Esophagus muscularis mucosa (tissue), 4 donors: ENCODE measurements at regions not wholly inside any gene's neighbourhood (a gene's known extent, or its start where the extent isn't known, plus 50 kb on each side); places are given as distances from the start of the nearest gene placed in this dataset.

Experiments
- DNase-seq: peaks from one replicate; pipeline ENCODE4 v3.0.0-alpha.2; 2017; ENCODE audit errors: extremely low spot score
- H3K27ac ChIP-seq, 4 donors: fragments of 200-600 bp; sonication (generic); replicated peaks in 1 of 4; 1 replicate in 3 of 4; 2 replicates in 1 of 4; pipeline ENCODE4 v1.5.1; 2016 to 2019; ENCODE audit warnings: mild to moderate bottlenecking in 1 of 4
- H3K27me3 ChIP-seq, 4 donors: fragments of 200-600 bp; sonication (generic); one replicate each; pipeline versions ENCODE4 v1.5.1 to v1.6.0; 2016 to 2019
- H3K36me3 ChIP-seq, 4 donors: fragments of 200-600 bp; sonication (generic); one replicate each; pipeline ENCODE4 v1.5.1; 2016 to 2019
- H3K4me1 ChIP-seq, 4 donors: fragments of 200-600 bp; sonication (generic); one replicate each; pipeline ENCODE4 v1.5.1; 2016 to 2019
- H3K4me3 ChIP-seq, 4 donors: fragments of 200-600 bp; sonication (generic); 1 replicate in 2 of 4; 2 replicates in 2 of 4; pipeline ENCODE4 v1.5.1; 2016 to 2019; ENCODE audit warnings: mild to moderate bottlenecking in 4 of 4, moderate library complexity in 1 of 4
- H3K9me3 ChIP-seq, 4 donors: fragments of 200-600 bp; sonication (generic); 1 replicate in 3 of 4; 2 replicates in 1 of 4; pipeline ENCODE4 v1.5.1; 2016 to 2019
- EP300 ChIP-seq: sonication (generic); formaldehyde crosslinking; IDR thresholded peaks from one replicate; pipeline ENCODE4 v1.6.1; 2017; ENCODE audit warnings: antibody characterized with exemption
- POLR2A ChIP-seq: fragments of 450-650 bp; IDR thresholded peaks from one replicate; pipeline ENCODE4 v1.6.1; 2017; ENCODE audit warnings: antibody characterized with exemption, moderate library complexity, mild to moderate bottlenecking, low read depth
- POLR2AphosphoS5 ChIP-seq, 2 donors: sonication (generic); formaldehyde crosslinking; IDR thresholded peaks; one replicate each; pipeline ENCODE4 v1.6.1; 2017; ENCODE audit warnings: antibody characterized with exemption in 2 of 2
- WGBS: methylation state at CpG from one replicate; pipeline ENCODE4 v1.1.5; 2018; 5-methylcytosine and 5-hydroxymethylcytosine counted together
- intact Hi-C: fragments of 100-400 bp; cut with DNase I; formaldehyde crosslinking; loops from one replicate; pipeline ENCODE4 v1.15.1; 2023
- TF ChIP-seq, protein P1 (sequence below), 3 experiments: fragments of 200-600 bp in 2 of 3; fragments of 450-650 bp in 1 of 3; sonication (generic) in 2 of 3; IDR thresholded peaks; one replicate each; pipeline ENCODE4 v1.5.1; 2017 to 2019; ENCODE audit warnings: antibody characterized with exemption in 3 of 3, mild to moderate bottlenecking in 2 of 3, moderate library complexity in 1 of 3

GRCh38 chr1:189274267-189274666 lies 1203.4 kb downstream of the BRINP3 start:
- Histone ChIP-seq H3K36me3 (no peaks in the 10 kb centered on the region), H3K9me3 (peaks cover 0 to 13% (median 9%) of the 10 kb centered on the region in 4 donors), H3K27me3 (no peaks in the 10 kb centered on the region), H3K4me1 (peaks cover 0 to 24% (median 12%) of the 10 kb centered on the region in 4 donors), H3K27ac (no peak overlapping the region), H3K4me3 (no peak overlapping the region)
- no peak for TF ChIP-seq EP300
- no peak for TF ChIP-seq POLR2A
- TF ChIP-seq POLR2AphosphoS5 (IDR thresholded peaks at IDR 0.05): no peak
- TF ChIP-seq, protein P1, sequence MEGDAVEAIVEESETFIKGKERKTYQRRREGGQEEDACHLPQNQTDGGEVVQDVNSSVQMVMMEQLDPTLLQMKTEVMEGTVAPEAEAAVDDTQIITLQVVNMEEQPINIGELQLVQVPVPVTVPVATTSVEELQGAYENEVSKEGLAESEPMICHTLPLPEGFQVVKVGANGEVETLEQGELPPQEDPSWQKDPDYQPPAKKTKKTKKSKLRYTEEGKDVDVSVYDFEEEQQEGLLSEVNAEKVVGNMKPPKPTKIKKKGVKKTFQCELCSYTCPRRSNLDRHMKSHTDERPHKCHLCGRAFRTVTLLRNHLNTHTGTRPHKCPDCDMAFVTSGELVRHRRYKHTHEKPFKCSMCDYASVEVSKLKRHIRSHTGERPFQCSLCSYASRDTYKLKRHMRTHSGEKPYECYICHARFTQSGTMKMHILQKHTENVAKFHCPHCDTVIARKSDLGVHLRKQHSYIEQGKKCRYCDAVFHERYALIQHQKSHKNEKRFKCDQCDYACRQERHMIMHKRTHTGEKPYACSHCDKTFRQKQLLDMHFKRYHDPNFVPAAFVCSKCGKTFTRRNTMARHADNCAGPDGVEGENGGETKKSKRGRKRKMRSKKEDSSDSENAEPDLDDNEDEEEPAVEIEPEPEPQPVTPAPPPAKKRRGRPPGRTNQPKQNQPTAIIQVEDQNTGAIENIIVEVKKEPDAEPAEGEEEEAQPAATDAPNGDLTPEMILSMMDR (IDR thresholded peaks at IDR 0.05): no peak
- 97% methylated on average over 1 of the region's 1 CpG for WGBS
- intact Hi-C loops: no loop called here
- no peak for DNase-seq

GRCh38 chr1:189275796-189276195 lies 1201.9 kb downstream of the BRINP3 start:
- intact Hi-C loops: no loop called here
- DNase-seq: no peak
- 36% methylated on average over 1 of the region's 1 CpG for WGBS

GRCh38 chr1:189289346-189289745 lies 1188.3 kb downstream of the BRINP3 start:
- Histone ChIP-seq H3K4me3 (no peak overlapping the region), H3K9me3 (no peaks in the 10 kb centered on the region), H3K36me3 (no peaks in the 10 kb centered on the region), H3K27ac (no peak overlapping the region), H3K4me1 (peaks cover 0 to 7% (median 0%) of the 10 kb centered on the region in 4 donors), H3K27me3 (no peaks in the 10 kb centered on the region)
- no peak for TF ChIP-seq POLR2A
- TF ChIP-seq, protein P1 (IDR thresholded peaks at IDR 0.05): no peak
- no peak for TF ChIP-seq EP300
- no peak for TF ChIP-seq POLR2AphosphoS5 (IDR thresholded peaks at IDR 0.05)
- DNase-seq: no peak
- WGBS: 79% methylated on average over 3 of the region's 3 CpGs
- intact Hi-C loops: no loop called here

More at GRCh38 chr1:189275796-189276195, 1201.9 kb downstream of the BRINP3 start:
- H3K4me1 ChIP-seq: peaks cover 0 to 24% (median 12%) of the 10 kb centered on the region in 4 donors
- no peaks in the 10 kb centered on the region for H3K36me3 ChIP-seq
- H3K27me3 ChIP-seq: no peaks in the 10 kb centered on the region
- no peaks in the 10 kb centered on the region for H3K9me3 ChIP-seq
- TF ChIP-seq EP300: no peak
- TF ChIP-seq, protein P1 (IDR thresholded peaks at IDR 0.05): no peak
- TF ChIP-seq POLR2AphosphoS5 (IDR thresholded peaks at IDR 0.05): no peak
- no peak for TF ChIP-seq POLR2A
- no peak overlapping the region for H3K4me3 ChIP-seq
- H3K27ac ChIP-seq: no peak overlapping the region

DNA sequence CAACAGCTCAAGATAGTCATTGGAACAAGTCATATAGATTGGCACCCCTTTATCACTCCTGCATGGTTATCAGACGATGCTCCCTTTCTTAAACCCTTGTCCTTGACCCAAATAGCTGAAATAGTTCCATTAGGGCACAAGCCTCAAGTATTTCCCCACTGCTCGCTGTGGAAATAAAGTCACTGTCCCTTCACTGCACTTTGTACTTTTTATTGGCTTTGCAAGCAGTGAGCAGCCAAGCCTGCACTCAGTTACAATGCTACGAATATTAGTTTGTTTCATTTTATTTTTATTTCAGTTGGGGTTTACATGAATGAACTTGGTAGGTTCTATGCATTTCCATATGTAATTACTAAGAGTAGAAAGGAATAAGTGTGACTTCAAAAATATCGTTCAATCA lies 1176.4 kb downstream of the BRINP3 start:
- TF ChIP-seq EP300: no peak
- no peak for TF ChIP-seq POLR2AphosphoS5 (IDR thresholded peaks at IDR 0.05)
- no peak for TF ChIP-seq POLR2A
- TF ChIP-seq, protein P1 (IDR thresholded peaks at IDR 0.05): no peak
- Histone ChIP-seq H3K4me3 (no peak overlapping the region), H3K27me3 (no peaks in the 10 kb centered on the region), H3K36me3 (no peaks in the 10 kb centered on the region), H3K9me3 (no peaks in the 10 kb centered on the region), H3K27ac (no peak overlapping the region), H3K4me1 (no peaks in the 10 kb centered on the region)
- 87% methylated on average over 4 of the region's 4 CpGs for WGBS
- DNase-seq: no peak
- intact Hi-C loops: no loop called here

DNA sequence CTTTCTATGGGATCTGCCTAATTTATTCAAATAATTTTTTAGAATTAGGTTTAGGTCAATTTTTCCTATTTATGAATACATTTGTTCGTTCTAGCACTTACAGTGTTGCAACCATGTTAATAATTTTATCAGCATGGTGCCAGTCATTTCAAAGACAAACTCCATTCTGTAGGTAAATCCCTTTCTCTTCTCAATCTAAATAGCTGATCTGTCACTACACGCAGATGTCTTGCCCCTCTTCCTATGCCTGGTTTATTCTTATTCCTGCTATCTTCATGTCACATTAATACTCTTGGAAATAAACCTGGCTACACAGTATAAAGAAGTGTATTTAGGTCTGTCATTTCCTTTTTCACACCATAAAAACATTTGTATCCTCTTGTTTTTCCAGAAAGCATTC lies 1172.4 kb downstream of the BRINP3 start:
- Histone ChIP-seq H3K36me3 (no peaks in the 10 kb centered on the region), H3K27ac (no peak overlapping the region), H3K4me3 (no peak overlapping the region), H3K4me1 (no peaks in the 10 kb centered on the region), H3K9me3 (no peaks in the 10 kb centered on the region), H3K27me3 (no peaks in the 10 kb centered on the region)
- TF ChIP-seq EP300 (no peak), POLR2A (no peak), POLR2AphosphoS5 (IDR thresholded peaks at IDR 0.05) (no peak)
- TF ChIP-seq, protein P1 (IDR thresholded peaks at IDR 0.05): no peak
- intact Hi-C loops: no loop called here
- DNase-seq: no peak
- WGBS: 85% methylated on average over 2 of the region's 2 CpGs
